ENCODE measurements at regions not wholly inside any gene's neighbourhood (a gene's known extent, or its start where the extent isn't known, plus 50 kb on each side); places are given as distances from the start of the nearest gene placed in this dataset.

DNA sequence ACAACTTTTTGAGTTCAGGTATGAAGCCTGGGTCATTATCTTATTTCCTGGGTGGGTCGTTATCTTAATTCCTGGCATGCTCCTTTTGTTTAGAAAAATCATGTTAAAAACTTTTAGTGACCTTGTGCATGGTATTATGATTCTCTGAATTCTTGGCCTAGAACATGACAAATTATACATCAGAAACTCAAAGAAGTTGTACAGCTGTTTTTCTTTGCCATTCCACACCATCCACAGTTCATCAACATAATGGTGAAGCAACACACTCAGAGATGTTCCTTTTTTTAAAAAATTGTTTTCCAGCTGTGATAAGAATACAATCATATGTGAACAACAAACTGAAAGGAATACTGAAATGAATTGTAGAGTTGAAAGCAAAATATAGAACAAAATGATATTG is 149.2 kb upstream of the SEMA3D start:
- TF ChIP-seq POLR2AphosphoS5 (IDR thresholded peaks at IDR 0.05), result no peak
- TF ChIP-seq POLR2A (IDR thresholded peaks at IDR 0.05), result no peak
- TF ChIP-seq, protein P1, sequence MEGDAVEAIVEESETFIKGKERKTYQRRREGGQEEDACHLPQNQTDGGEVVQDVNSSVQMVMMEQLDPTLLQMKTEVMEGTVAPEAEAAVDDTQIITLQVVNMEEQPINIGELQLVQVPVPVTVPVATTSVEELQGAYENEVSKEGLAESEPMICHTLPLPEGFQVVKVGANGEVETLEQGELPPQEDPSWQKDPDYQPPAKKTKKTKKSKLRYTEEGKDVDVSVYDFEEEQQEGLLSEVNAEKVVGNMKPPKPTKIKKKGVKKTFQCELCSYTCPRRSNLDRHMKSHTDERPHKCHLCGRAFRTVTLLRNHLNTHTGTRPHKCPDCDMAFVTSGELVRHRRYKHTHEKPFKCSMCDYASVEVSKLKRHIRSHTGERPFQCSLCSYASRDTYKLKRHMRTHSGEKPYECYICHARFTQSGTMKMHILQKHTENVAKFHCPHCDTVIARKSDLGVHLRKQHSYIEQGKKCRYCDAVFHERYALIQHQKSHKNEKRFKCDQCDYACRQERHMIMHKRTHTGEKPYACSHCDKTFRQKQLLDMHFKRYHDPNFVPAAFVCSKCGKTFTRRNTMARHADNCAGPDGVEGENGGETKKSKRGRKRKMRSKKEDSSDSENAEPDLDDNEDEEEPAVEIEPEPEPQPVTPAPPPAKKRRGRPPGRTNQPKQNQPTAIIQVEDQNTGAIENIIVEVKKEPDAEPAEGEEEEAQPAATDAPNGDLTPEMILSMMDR (IDR thresholded peaks at IDR 0.05), result no peak
